ENCODE measurements at regions not wholly inside any gene's neighbourhood (a gene's known extent, or its start where the extent isn't known, plus 50 kb on each side); places are given as distances from the start of the nearest gene placed in this dataset.
"Not testable (repeated sequence)": the region's sequence is repeated elsewhere in the genome, so short reads cannot be mapped to it uniquely, and the experiment has no call there.

- no peak overlapping the region for H3K4me3 ChIP-seq (ENCODE audit: low read length)
- no peak for DNase-seq (ENCODE audit: low read depth)
- no peak for TF ChIP-seq CTCF (IDR thresholded peaks at IDR 0.05; ENCODE audit: insufficient read depth, low read depth, low read length, missing control alignments)
Observed at GRCh38 chr10:44116474-44116873, 268.4 kb downstream of the CXCL12 start.

- no peak for DNase-seq (ENCODE audit: low read depth)
- no peak overlapping the region for H3K4me3 ChIP-seq (ENCODE audit: low read length)
- TF ChIP-seq CTCF (IDR thresholded peaks at IDR 0.05; ENCODE audit: insufficient read depth, low read depth, low read length, missing control alignments) = no peak
Observed at GRCh38 chr10:44115516-44115915, 269.4 kb downstream of the CXCL12 start.

GRCh38 chr10:44114441-44114840 lies 270.5 kb downstream of the CXCL12 start:
- TF ChIP-seq CTCF (IDR thresholded peaks at IDR 0.05; ENCODE audit: insufficient read depth, low read depth, low read length, missing control alignments) = no peak
- DNase-seq (ENCODE audit: low read depth) = no peak
- H3K4me3 ChIP-seq (ENCODE audit: low read length) = no peak overlapping the region

GRCh38 chr10:44112280-44112679 lies 272.6 kb downstream of the CXCL12 start:
- DNase-seq (ENCODE audit: low read depth); H3K4me3 ChIP-seq (ENCODE audit: low read length): not testable (repeated sequence)

- no peak overlapping the region for H3K4me3 ChIP-seq (ENCODE audit: low read length)
- DNase-seq (ENCODE audit: low read depth) = no peak
- no peak for TF ChIP-seq CTCF (IDR thresholded peaks at IDR 0.05; ENCODE audit: insufficient read depth, low read depth, low read length, missing control alignments)
Observed at GRCh38 chr10:44105696-44106095, 279.2 kb downstream of the CXCL12 start.

GRCh38 chr10:44102726-44103255 lies 282.1 kb downstream of the CXCL12 start:
- H3K4me3 ChIP-seq (ENCODE audit: low read length) = no peak overlapping the region
- no peak for DNase-seq (ENCODE audit: low read depth)
- no peak for TF ChIP-seq CTCF (IDR thresholded peaks at IDR 0.05; ENCODE audit: insufficient read depth, low read depth, low read length, missing control alignments)

GRCh38 chr10:44101082-44101481 lies 283.8 kb downstream of the CXCL12 start:
- no peak for TF ChIP-seq CTCF (IDR thresholded peaks at IDR 0.05; ENCODE audit: insufficient read depth, low read depth, low read length, missing control alignments)
- DNase-seq (ENCODE audit: low read depth) = no peak

More at GRCh38 chr10:44101082-44101481, 283.8 kb downstream of the CXCL12 start:
- H3K4me3 ChIP-seq (ENCODE audit: low read length) = no peak overlapping the region

All from epithelial cell of esophagus (primary cell).